ENCODE measurements at regions not wholly inside any gene's neighbourhood (a gene's known extent, or its start where the extent isn't known, plus 50 kb on each side); places are given as distances from the start of the nearest gene placed in this dataset.
"Not testable (repeated sequence)": the region's sequence is repeated elsewhere in the genome, so short reads cannot be mapped to it uniquely, and the experiment has no call there.

DNA sequence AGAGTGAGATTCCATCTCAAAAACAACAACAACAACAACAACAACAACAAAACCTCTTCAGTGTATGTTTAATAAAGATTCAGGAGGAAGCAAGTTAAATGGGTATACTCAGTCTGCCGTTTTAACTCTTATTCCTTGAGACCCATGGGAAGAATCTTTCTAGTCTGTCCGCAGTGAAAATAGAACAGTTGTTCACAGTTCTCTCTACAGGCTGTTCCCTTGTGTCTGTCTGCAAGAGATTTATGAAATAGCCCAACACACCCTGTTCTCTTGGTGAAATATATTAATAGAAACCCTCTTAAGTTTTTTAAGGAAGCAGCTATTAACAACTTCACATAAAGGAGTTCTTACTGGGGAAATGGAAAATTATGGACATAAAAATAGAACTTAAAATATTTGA is 682.2 kb upstream of the RAG2 start:
- no peak for DNase-seq

GRCh38 chr11:37277896-37278465 is 679.9 kb upstream of the RAG2 start:
- DNase-seq: no peak

DNA sequence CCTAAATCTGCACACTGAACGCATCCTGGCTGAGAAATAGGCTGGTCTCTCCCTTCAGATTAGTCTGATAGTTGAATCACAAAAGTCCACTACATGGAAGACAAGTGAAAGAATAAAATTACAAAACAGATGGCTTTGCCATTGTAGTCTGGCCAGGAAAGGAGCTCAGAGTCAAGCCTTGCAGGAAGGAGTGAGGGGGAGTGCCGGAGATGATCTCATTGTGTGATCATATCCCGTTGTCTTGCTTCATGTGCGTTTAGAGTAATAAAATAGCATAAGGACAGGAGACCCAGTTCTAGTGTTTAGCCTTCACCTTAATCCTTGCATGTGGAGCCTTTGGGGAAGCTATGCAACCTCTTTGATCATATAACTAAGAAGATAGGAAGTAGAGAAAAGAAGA is 666.7 kb upstream of the RAG2 start:
- DNase-seq: no peak

DNA sequence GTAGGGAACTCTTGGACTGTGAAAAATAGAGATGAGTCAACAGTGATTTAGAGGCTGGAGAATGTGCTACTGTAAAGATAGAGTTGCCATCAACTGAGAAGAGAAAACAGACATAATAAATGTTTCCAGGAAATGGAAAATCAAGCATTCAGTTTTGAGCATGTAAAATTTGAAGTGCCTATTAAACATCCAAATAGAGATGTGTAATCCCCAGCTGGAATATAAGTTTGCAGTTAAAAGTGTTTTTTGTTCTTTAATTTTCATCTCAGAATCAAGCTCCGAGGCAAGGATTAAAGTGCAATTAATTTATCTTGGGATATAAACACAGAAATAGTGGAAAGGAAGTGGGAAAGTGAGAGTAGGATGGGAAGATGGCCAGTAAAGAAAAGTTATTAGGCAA is 666.0 kb upstream of the RAG2 start:
- DNase-seq: no peak

DNA sequence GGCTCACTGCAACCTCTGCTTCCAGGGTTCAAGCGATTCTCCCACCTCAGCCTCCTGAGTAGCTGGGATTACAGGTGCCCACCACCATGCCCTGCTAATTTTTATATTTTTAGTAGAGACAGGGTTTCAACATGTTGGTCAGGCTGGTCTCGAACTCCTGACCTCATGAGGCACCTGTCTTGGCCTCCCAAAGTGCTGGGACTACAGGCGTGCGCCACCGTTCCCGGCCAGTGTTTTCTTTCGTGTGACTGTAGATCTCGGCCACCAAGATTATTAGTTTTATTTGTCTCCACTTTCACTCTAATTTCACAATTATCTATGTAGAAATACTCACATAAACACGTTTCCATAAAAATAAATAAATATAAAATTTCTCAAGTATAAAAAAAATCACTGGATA is 665.4 kb upstream of the RAG2 start:
- DNase-seq: not testable (repeated sequence)

DNA sequence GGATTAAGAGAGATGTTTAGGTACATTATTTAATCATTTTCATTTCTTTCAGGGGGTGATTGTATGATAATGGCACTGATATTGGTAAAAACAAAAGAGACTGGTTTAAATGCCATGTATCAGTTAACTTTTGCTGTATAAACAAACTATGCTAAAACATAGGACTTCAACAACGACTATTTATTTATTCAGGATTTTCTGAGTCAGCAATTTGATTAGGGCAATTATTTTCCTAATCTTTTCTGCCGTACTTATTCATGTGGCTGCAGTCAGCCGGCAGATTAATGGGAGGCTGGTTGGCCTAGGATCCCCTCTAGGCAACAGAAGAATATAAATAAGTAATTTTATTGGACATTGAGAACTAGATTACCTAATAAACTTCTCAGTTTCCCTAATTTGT is 661.7 kb upstream of the RAG2 start:
- DNase-seq: no peak

DNA sequence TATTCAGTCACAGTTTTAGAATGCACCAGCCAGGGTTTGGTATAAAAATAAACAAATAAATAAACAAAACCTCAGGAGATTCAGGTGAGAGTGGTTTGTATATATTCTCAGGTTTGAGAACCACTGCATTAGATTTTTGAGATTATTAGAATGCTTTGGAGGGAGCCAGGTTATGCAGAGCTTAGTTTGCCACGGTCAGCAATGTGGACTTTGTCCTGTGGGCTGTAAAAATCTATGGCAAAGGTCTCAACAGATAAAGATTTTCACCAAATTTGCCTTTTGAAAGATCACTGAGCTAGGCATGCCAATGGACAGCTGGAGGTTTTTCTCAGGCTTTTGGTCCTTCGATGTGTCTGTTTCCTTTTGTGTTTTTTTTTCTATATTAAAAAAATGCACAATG is 650.1 kb upstream of the RAG2 start:
- no peak for DNase-seq

GRCh38 chr11:37246092-37246491 is 648.1 kb upstream of the RAG2 start:
- not testable (repeated sequence) for DNase-seq

- DNase-seq: no peak
Measured at GRCh38 chr11:37230865-37231264, 632.8 kb upstream of the RAG2 start.

GRCh38 chr11:37223962-37224361 is 625.9 kb upstream of the RAG2 start:
- DNase-seq: no peak

DNA sequence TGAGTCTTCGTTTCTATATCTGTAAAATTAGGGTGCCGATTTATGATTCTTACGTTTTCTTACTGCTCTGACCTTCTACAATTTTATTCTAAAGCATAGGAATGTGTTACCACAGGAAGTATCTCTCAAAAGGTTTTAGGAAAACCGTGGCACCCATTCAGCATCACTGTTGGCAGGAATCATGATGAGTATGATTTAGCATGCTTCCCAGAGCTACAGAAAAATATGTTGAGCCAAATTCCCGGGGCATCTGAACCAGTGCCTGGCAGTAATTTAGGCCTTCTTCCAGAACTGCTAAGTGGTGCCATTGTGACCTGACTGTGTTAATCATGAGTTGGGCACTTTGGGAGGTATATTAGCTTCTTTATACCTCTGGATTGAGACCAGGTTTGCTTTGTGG is 605.0 kb upstream of the RAG2 start:
- DNase-seq: no peak

- DNase-seq: no peak
Measured at GRCh38 chr11:37199082-37199481, 601.0 kb upstream of the RAG2 start.

DNA sequence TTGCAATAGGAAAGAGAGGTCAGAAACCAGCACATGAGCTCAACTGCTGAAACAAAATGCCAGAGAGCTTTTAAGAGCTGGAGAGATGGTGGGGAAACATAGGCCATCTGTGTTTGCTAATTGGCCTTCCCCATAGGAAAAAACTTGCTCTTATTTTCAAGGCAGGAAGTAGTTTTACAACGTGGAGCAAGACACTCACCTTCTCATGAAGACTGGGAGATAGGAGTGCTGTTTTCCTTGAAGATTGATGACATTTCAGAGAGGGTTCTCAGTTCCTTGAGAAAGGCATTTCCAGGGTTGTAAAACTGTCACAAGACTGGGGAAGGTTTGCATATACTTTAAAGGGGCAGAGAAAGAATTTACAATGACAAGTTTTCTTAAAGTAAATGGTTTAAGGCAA is 586.3 kb upstream of the RAG2 start:
- no peak for DNase-seq

DNA sequence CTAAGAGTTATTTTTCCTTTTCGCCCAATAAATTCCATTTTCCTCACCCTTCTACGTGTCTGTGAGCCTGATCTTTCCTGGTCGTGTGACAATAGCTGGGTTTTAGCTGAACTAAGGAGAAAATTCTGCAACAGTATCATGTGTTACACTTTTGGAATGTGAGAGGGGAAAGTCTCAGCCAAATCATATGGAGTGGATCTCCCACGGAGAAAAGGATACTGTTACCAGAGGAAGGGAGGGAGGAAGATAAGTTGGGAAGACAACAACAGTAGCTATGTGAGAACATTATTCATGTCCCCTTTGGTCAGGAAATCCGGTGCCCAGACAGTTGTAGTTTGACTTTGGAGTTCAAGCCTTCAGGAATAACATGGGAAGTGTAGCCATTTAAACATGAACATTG is 584.0 kb upstream of the RAG2 start:
- no peak for DNase-seq

GRCh38 chr11:37177721-37178120 is 579.7 kb upstream of the RAG2 start:
- no peak for DNase-seq

DNA sequence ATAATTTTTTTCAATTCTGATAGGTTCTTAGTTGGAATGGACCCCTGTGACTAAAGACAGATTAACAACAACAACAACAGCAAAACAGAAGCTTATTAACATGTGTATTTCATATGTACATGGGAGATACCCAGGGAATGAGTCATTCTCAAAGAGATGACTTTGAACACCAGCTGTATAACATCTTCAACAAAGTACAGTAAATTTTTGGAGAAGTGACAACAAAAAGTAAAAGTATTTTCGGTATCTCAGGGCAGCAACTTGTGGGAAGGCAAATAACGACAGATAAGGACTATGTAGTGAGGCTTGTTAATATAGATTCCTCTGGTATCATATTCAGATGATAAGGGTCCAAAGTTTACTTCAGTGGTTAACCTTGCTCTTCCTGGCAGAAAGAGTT is 573.4 kb upstream of the RAG2 start:
- no peak for DNase-seq

- DNase-seq: no peak
Measured at GRCh38 chr11:37170311-37170710, 572.3 kb upstream of the RAG2 start.

DNA sequence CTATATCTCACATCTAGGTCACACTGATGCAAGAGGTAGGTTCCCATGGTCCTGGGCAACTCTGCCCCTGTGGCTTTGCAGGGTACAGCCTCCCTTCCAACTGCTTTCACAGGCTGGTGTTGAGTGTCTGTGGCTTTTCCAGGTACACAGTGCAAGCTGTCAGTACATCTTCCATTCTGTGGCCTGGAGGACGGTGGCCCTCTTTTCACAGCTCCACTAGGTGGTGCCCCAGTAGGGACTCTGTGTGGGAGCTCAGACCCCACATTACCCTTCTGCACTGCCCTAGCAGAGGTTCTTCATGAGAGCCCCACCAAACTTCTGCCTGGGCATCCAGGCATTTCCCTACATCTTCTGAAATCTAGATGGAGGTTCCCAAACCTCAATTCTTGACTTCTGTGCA is 547.4 kb upstream of the RAG2 start:
- not testable (repeated sequence) for DNase-seq

DNA sequence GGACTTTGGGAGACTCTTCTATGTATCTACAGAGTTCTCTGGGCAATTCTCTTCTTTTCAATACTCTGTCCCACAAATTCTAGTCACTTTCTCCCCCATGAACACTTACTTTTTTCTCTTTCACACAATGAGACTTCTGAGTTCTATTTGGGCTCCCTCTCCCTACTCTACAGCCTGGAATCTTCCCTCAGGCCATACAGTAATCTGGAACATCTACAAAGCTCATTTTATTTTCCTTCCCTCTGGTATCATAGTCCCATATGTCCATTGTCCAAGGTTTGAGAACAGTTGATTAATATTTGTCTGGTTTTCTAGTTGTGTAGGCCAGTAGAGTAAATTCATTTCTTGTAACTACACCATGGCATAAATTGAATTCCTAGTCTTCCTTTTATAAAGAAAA is 544.6 kb upstream of the RAG2 start:
- DNase-seq: no peak

GRCh38 chr11:37141707-37142106 is 543.7 kb upstream of the RAG2 start:
- no peak for DNase-seq

DNA sequence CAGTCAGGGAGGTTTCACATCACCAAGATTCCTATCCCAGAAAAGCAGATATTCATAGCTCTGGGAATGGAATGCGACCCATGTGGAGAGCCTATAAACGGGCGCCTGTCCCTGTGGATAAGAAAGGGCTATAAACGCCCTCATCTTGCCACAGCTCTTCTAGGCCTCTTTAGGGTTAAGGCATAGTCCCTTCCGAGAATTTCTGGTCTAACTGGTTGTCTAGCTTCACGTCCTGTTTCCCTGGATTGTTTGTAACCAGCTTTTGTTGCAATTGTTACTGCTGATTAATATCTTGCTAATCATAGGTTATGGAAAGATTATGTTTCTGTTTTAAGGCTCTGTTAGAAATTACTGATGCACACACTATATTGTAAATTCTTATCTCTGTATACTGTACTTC is 537.6 kb upstream of the RAG2 start:
- DNase-seq: not testable (repeated sequence)

DNA sequence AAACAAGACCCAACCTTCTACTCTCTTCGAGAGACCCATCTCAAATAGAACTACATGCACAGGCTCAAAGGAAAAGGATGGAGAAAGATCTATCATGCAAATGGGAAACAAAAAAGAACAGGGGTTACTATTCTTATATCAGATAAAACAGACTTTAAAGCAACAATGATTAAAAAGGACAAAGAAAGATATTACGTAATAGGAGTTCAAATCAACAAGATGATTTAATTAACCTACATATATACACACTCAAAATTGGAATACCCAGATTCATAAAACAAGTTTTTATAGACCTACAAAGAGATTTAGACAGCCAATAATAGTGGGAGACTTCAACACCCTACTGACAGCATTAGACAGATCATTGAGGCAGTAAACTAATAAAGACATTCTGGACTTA is 536.6 kb upstream of the RAG2 start:
- no peak for DNase-seq

GRCh38 chr11:37124384-37124783 is 526.3 kb upstream of the RAG2 start:
- DNase-seq: no peak

DNA sequence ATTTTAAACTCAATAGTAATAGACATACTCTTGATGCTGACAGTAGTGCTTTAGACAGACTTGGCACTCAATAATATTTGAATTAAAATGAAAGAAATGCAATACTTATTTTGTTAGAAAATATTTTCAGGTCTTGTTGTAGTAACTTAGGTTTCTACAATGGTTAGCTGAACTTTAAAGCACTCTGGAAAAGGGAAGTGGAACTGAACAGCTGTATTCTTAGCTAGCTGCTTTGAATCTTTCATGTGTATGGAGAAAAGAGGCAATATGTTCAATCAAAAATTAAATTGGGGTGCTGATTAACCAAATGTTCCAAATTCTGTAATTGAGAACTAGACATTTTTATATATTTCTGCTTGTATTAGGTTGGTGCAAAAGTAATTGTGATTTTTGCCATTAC is 517.9 kb upstream of the RAG2 start:
- no peak for DNase-seq

DNA sequence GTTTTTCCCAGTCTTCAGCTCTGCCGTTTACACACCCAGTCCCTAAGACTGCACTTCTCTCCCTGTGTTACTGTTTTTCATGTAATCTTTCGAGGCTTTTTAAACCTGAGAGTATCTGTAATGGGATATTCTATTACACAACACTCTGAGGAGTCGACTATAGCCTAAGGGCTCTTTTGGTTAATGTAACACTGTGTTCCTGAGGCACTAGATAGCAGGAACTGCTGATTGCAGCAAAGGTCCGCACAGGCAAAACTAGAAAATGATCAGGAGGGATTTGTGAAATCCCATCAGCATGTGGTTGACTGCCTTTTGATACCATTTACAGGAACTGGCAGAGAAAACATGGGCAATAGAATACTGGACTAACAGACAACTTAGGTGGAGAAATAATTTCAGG is 512.3 kb upstream of the RAG2 start:
- no peak for DNase-seq

DNA sequence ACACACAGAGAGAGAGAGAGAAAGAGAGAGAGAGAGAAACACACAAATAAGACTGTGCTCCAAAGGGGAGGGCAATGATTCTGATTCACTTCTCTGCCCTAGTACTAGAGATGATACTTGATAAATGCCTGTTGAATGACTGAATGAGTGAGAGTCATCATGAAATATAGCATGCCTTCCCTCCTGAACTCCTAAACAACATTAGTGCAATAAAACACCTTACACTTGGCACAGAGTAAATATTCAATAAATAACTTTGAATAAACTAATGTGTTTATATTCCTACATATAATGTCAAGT is 511.2 kb upstream of the RAG2 start:
- no peak for DNase-seq

Measured in fibroblast of skin of back (primary cell).